Hepatocyte (in vitro differentiated cells): ENCODE measurements at regions not wholly inside any gene's neighbourhood (a gene's known extent, or its start where the extent isn't known, plus 50 kb on each side); places are given as distances from the start of the nearest gene placed in this dataset.
A peak's percentile ranks its signal among the peaks of the same experiment; 100 is the strongest.

Experiments
- DNase-seq: peaks from one replicate; pipeline ENCODE4 v3.0.0-alpha.2; 2016; ENCODE audit warnings: low spot score
- H2AFZ ChIP-seq: fragments of 200-600 bp; sonication (generic); 2 replicates; pipeline ENCODE4 v1.6.0; 2016; ENCODE audit warnings: antibody characterized with exemption, mild to moderate bottlenecking
- H3K27ac ChIP-seq: fragments of 200-600 bp; sonication (generic); 2 replicates; pipeline ENCODE4 v1.5.1; 2016; ENCODE audit warnings: mild to moderate bottlenecking
- H3K27me3 ChIP-seq: fragments of 200-600 bp; sonication (generic); 2 replicates; pipeline ENCODE4 v1.6.1; 2016
- H3K36me3 ChIP-seq: fragments of 200-600 bp; sonication (generic); replicated peaks from 2 replicates; pipeline ENCODE4 v1.5.1; 2016; ENCODE audit warnings: low read depth; ENCODE audit not compliant: insufficient read depth
- H3K4me1 ChIP-seq: fragments of 200-600 bp; sonication (generic); 2 replicates; pipeline ENCODE4 v1.5.1; 2016; ENCODE audit warnings: mild to moderate bottlenecking, moderate library complexity; ENCODE audit not compliant: insufficient read depth
- H3K4me2 ChIP-seq: fragments of 200-600 bp; sonication (generic); 2 replicates; pipeline ENCODE4 v1.6.0; 2016
- H3K4me3 ChIP-seq: fragments of 200-600 bp; sonication (generic); 2 replicates; pipeline ENCODE4 v1.5.1; 2016; ENCODE audit warnings: mild to moderate bottlenecking
- H3K79me2 ChIP-seq: fragments of 200-600 bp; sonication (generic); 2 replicates; pipeline ENCODE4 v1.6.0; 2017; ENCODE audit warnings: mild to moderate bottlenecking
- H3K9me2 ChIP-seq: fragments of 200-600 bp; sonication (generic); replicated peaks from 2 replicates; pipeline ENCODE4 v1.6.0; 2017; ENCODE audit warnings: mild to moderate bottlenecking; ENCODE audit not compliant: insufficient read depth
- H3K9me3 ChIP-seq: fragments of 200-600 bp; sonication (generic); 2 replicates; pipeline ENCODE4 v1.5.1; 2016; ENCODE audit warnings: low read depth, mild to moderate bottlenecking
- H4K20me1 ChIP-seq: fragments of 200-600 bp; sonication (generic); 2 replicates; pipeline ENCODE4 v1.6.0; 2016; ENCODE audit warnings: mild to moderate bottlenecking; ENCODE audit not compliant: insufficient read depth, poor library complexity, severe bottlenecking
- EZH2 ChIP-seq: fragments of 200-600 bp; sonication (generic); IDR thresholded peaks from 2 replicates; pipeline ENCODE4 v1.6.1; 2016; ENCODE audit warnings: antibody characterized with exemption, mild to moderate bottlenecking, borderline replicate concordance
- EZH2phosphoT487 ChIP-seq: fragments of 200-600 bp; sonication (generic); IDR thresholded peaks from one replicate; pipeline ENCODE4 v1.6.1; 2018; ENCODE audit warnings: antibody characterized with exemption, mild to moderate bottlenecking, low read depth, moderate library complexity; ENCODE audit not compliant: unreplicated experiment, severe bottlenecking
- WGBS: methylation state at CpG from one replicate; pipeline ENCODE4 v1.1.6; 2016; ENCODE audit warnings: low lambda C conversion rate; ENCODE audit errors: missing lambda C conversion rate; 5-methylcytosine and 5-hydroxymethylcytosine counted together
- TF ChIP-seq, protein P1 (sequence below): fragments of 200-600 bp; sonication (generic); IDR thresholded peaks from 2 replicates; pipeline ENCODE4 v1.5.1; 2016; ENCODE audit warnings: antibody characterized with exemption, mild to moderate bottlenecking; ENCODE audit not compliant: poor library complexity

DNA sequence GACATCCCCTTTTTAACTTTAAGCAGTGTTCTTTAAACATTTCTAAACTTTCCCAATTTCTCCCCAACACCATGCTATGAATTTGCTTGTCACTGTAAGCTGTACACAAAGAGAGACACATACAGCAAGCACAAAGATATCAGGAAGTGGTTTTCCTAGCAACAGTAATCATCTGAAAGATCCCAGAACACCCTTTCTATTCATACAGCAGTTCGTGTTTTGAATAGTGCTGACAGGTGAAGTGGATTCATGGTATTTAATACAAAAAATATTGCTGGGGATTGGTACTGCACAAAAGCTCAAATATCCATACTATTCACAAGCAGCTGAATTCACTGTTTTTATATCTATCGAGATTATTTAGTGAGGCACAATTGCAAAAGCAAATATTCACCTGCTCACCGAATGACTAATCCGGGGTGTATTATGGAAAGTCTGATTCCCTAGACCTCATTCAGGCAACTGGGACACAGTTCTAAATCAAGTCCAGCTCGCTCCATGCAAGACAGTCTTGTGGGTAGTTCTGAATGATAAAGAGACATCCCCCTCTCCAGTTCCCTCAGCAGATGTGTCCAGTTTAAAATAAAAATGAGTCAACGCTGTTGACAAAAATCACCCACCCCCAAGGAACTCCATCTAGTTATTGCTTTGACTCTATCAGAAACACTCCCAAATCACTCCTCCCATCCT is 107.1 kb upstream of the TSHZ2 start:
- no peaks in the 10 kb centered on the region for H4K20me1 ChIP-seq
- no peaks in the 10 kb centered on the region for H3K36me3 ChIP-seq
- no peaks in the 10 kb centered on the region for H3K27me3 ChIP-seq
- no peak for DNase-seq
- H2AFZ ChIP-seq, result no peak overlapping the region
- no peak overlapping the region for H3K27ac ChIP-seq
- H3K9me3 ChIP-seq, result no peaks in the 10 kb centered on the region
- H3K4me3 ChIP-seq, result no peak overlapping the region
- TF ChIP-seq, protein P1, sequence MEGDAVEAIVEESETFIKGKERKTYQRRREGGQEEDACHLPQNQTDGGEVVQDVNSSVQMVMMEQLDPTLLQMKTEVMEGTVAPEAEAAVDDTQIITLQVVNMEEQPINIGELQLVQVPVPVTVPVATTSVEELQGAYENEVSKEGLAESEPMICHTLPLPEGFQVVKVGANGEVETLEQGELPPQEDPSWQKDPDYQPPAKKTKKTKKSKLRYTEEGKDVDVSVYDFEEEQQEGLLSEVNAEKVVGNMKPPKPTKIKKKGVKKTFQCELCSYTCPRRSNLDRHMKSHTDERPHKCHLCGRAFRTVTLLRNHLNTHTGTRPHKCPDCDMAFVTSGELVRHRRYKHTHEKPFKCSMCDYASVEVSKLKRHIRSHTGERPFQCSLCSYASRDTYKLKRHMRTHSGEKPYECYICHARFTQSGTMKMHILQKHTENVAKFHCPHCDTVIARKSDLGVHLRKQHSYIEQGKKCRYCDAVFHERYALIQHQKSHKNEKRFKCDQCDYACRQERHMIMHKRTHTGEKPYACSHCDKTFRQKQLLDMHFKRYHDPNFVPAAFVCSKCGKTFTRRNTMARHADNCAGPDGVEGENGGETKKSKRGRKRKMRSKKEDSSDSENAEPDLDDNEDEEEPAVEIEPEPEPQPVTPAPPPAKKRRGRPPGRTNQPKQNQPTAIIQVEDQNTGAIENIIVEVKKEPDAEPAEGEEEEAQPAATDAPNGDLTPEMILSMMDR, result no peak
- TF ChIP-seq EZH2phosphoT487, result no peak
- no peak for TF ChIP-seq EZH2
- H3K4me1 ChIP-seq, result no peaks in the 10 kb centered on the region
- H3K4me2 ChIP-seq, result no peak overlapping the region
- 64% methylated on average over 6 of the region's 6 CpGs for WGBS
- no peaks in the 10 kb centered on the region for H3K9me2 ChIP-seq
- no peaks in the 10 kb centered on the region for H3K79me2 ChIP-seq

DNA sequence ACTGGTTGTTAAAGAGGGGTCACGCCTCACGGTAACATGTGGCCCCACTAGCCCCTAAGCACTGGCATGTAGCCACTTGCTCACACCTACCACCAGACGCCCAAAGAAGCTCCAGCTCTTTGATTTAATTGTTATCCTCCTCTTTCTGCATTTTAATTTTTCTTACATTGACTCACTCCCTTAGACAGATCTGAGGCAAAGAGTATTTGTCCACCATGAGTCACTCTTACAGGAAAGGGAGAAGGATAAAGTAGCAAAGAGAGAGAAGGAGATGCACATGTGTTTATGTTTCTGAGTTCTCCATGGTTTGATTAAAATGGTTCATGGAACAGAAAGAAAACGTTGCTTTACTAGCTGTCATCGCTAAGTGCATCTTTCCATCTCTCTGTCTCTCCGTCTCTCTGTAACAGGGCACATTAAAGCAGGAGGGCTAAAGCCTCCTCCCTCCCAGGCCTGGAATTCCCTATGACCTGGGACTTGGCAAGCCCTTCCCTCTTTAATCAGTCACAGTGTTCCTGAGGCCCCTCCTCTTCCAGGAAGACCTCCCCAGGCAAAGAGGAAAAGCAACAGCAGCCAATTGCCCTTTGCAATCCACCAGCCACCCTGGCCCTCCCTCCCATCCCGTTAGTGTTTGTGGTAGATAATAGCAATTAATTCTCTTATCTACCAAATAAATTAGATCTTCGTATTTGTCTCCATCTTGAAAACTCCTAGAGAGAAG is 112.8 kb upstream of the TSHZ2 start:
- Histone ChIP-seq H3K4me3 (no peak overlapping the region), H3K36me3 (no peaks in the 10 kb centered on the region), H3K4me1 (no peaks in the 10 kb centered on the region), H4K20me1 (no peaks in the 10 kb centered on the region), H3K4me2 (no peak overlapping the region), H3K9me3 (no peaks in the 10 kb centered on the region), H3K27me3 (no peaks in the 10 kb centered on the region), H2AFZ (no peak overlapping the region), H3K27ac (no peak overlapping the region), H3K9me2 (no peaks in the 10 kb centered on the region), H3K79me2 (no peaks in the 10 kb centered on the region)
- DNase-seq, result no peak
- WGBS, result 65% methylated on average over 8 of the region's 8 CpGs
- TF ChIP-seq EZH2 (no peak), EZH2phosphoT487 (no peak)
- TF ChIP-seq, protein P1, result no peak

DNA sequence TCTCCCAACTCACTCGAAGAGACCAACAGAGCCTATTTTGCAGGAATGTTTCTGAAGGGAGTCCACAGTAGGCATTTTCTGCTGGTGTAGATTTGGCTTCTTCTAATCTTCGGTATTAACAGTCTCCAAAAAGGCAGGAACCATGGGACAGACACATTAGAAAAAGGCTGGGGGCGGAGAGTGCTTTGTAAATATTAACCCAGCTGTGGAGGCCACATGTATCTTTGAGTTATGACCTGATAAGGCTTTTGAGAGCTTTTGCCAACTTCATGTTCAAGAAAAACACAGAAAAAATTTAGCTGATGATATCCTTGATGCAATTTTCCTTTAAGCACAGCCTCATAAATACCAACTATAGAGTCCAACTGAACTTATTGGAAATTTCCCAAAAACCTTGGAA is 119.4 kb upstream of the TSHZ2 start:
- Histone ChIP-seq H2AFZ (no peak overlapping the region), H3K27ac (no peak overlapping the region), H3K9me3 (no peaks in the 10 kb centered on the region), H3K9me2 (no peaks in the 10 kb centered on the region), H3K4me1 (peaks cover 6% of the 10 kb centered on the region), H4K20me1 (no peaks in the 10 kb centered on the region), H3K27me3 (no peaks in the 10 kb centered on the region), H3K4me2 (peak overlapping the region; percentile 46), H3K4me3 (no peak overlapping the region), H3K79me2 (no peaks in the 10 kb centered on the region), H3K36me3 (no peaks in the 10 kb centered on the region)
- TF ChIP-seq EZH2phosphoT487, result no peak
- TF ChIP-seq, protein P1, result no peak
- TF ChIP-seq EZH2, result no peak
- 57% methylated on average over 3 of the region's 3 CpGs for WGBS
- peak; percentile 13 for DNase-seq
